HG03196 (cell line): ENCODE measurements at regions not wholly inside any gene's neighbourhood (a gene's known extent, or its start where the extent isn't known, plus 50 kb on each side); places are given as distances from the start of the nearest gene placed in this dataset.

Source experiments
- ATAC-seq: cut with Tn5 transposase; IDR thresholded peaks from one replicate; pipeline ENCODE4 v1.9.1; 2021; ENCODE audit not compliant: unreplicated experiment

GRCh38 chr3:28726840-28727239, 378.2 kb upstream of the AZI2 start:
- ATAC-seq = no peak

- ATAC-seq = no peak
Observed at GRCh38 chr3:28727307-28727706, 378.7 kb upstream of the AZI2 start.

DNA sequence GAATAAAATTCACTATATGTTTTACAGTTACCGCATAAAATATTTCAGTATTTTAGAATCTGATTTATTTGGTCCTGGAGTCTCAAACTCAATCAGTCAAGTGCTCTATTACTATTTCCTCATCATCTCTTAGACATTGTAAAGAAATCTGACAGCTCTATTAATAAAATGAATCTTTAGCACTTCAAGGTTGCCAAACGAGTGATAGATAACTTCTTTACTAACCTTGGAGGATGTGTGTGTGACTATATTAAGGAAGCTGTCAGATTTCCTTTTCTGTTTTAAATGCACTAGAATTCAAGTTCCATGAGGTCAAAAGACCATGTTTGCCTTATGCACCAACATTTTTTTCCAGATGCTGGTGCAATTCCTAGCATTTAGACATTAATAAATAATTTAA, 389.8 kb upstream of the AZI2 start:
- ATAC-seq = no peak

GRCh38 chr3:28739647-28740046, 391.0 kb upstream of the AZI2 start:
- ATAC-seq = no peak

DNA sequence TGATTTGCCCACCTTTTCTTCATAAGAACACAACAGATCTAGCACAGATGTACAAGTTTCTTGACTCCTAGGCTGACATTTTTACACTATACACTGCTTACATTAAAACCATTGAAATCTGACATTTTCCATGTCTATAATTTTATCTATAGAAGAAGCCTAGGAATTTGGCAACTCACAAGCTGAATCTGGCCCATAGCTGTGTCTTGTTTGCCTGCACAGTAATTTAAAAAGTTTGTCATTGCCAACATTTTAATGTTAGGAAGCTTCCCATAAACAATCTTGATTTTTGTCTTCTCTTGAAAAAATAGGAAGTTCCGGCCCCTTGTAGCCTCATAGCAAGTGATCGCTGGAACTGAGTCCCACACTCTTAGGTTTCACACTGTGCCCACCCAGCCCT, 394.6 kb upstream of the AZI2 start:
- no peak for ATAC-seq

DNA sequence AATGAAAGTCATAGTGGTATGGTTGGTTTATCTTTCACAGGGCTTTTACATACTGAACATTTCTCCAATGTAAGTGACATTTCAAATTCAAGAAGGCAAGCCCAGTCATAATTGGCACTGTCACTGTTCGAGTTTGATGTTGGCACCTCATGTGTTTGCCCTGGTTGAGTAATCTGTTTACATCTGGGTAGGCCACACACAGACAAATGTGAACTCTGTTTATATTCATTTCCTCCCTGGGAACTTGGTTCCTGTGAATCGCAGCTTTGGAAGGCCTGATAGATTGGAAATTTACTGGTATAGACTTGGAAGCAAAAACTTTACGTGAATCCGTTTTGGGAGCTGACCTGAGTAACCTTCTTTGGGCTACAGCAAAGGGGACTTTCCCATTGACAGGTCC, 395.2 kb upstream of the AZI2 start:
- no peak for ATAC-seq

DNA sequence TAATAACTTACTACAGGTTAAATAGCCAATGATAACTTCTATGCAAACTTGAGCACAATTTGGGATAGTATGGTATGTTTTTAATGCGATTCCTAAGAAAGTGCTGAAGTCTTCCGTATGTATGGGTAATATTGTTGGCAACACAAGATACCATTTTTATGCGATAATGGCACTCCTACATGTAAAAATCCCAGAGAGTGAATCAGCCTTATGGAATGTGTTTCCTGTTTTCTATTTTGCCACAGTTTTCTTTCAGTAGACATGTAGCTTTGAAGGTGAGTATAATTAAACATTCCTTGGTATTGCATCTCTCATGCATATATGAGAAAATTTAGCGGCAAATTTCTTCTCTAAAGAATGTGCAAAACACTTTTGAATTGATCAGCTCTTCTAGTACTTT, 396.8 kb upstream of the AZI2 start:
- no peak for ATAC-seq

DNA sequence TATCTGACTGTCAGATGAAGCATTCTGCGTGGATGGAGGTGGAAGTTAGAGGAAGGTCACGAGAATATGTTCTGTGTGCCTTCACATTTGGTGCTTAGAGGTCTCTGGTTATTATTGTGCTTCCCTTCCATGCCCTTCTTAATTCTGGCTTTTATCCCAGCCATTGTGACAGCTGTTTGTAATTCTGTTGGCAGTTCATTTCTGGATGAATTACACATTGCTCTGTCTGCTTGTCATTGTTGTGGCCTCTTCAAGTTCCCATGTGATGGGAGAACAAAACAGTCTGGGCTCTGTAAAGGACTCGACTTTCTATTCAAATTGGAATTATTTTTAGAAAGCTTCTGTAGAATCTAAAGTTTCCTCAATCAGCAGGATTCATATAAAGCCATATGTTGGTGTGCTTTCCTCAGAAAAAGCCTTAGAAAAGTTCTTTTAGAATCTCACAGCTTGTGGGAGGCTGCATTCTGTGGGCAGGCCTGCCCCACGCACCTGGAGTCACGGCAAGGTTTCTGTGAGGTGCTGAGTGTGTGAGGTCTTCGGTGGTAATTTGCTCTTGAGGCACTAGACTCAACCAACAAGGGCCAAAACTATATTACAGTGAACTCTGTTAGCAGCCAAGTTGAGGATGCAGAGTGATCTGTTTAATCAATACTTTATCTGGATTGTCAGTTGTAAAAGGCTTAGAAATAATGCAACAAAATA, 397.4 kb upstream of the AZI2 start:
- no peak for ATAC-seq

- ATAC-seq = no peak
Observed at GRCh38 chr3:28746990-28747389, 398.4 kb upstream of the AZI2 start.

DNA sequence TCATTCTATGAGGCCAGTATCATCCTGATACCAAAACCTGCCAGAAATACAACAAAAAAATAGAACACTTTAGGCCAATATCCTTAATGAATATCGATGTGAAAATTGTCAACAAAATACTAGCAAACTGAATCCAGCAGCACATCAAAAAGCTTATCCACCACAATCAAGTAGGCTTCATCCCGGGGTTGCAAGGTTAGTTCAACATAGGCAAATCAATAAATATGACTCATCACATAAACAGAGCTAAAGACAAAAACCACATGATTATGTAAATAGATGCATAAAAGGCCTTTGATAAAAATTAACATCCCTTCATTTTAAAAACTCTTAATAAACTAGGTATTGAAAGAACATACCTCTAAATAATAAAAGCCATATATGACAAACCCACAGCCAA, 403.2 kb upstream of the AZI2 start:
- no peak for ATAC-seq

GRCh38 chr3:28752290-28752689, 403.7 kb upstream of the AZI2 start:
- no peak for ATAC-seq

GRCh38 chr3:28756056-28756455, 407.4 kb upstream of the AZI2 start:
- ATAC-seq = no peak

GRCh38 chr3:28758115-28758514, 409.5 kb upstream of the AZI2 start:
- ATAC-seq = no peak

GRCh38 chr3:28761375-28761774, 412.8 kb upstream of the AZI2 start:
- ATAC-seq = no peak

- no peak for ATAC-seq
Observed at GRCh38 chr3:28765194-28765593, 416.6 kb upstream of the AZI2 start.

DNA sequence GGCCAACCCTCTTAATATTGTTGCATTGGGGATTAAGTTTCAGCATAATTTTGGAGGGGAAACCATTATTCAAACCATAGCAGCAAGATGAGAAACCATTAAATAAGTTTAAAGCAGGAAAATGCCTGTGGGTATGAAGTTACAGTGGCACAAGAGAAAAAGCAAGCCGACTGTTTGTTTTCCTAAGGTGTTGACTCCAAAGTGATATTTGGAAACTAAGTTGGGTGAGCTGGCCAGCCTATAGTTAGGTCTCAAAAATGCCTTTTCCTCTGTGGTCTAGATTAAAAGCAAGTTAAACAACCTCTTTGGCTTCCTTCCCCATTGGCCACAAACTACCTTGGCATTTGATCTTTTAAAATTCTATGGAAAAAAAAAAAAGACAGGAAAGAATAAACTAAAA, 419.8 kb upstream of the AZI2 start:
- ATAC-seq = no peak

GRCh38 chr3:28777806-28778475, 429.3 kb upstream of the AZI2 start:
- ATAC-seq = no peak

DNA sequence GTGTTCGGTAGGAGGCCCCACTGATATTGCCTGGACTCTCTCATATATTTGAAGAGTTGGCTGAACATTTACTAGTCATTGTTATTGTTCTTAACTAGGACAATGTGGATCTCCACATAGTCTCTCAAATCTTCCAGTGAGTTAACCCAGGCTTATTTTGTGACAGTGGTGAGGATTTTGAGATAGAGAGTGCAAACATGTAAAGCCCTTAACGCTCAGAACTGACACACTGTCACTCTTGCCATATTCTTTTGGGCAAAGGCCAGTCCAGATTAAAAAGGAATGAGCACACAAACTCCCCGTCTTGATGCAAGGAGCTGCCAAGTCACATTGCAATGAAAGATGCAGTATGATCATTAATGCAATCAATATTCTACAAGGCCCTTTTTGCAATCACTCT, 431.9 kb upstream of the AZI2 start:
- ATAC-seq = no peak

DNA sequence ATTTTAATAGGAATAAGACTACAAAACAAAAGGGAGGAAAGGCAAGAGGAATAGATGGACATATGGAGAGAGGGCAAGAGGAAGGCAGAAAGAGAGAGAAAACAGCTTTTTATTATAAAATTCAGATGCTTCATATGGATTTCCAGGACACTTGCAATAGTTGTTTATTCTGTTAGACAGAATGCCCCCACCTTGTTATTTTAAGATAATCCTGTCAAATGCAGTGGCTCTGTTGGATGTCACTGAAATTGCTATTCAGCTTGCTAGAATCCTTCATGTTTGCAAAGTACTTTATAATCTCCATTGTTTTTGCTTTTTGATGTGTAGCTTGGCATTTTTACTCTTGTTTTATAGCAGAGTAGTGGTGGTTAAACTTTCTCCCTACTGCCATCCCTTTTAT, 432.4 kb upstream of the AZI2 start:
- ATAC-seq = no peak

- no peak for ATAC-seq
Observed at GRCh38 chr3:28786446-28786845, 437.8 kb upstream of the AZI2 start.

DNA sequence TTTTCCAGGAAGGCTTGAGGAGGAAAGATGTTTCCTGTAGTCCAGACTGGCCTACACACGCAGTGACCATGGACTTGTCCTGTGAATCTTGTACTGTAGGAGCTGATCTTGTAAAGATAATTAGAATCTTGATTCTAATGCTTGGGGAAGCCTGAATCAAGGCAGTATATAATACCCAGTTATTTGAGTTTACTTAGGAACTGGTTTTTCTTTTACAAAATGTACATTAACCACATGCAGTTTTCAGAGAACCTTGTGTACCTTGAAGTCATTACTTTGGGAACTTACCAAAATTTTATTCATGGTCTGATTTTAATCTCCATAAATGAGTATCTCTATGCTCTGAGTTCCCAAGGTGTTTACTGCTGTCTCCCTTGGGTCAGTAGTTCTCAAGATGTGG, 439.9 kb upstream of the AZI2 start:
- ATAC-seq = no peak

DNA sequence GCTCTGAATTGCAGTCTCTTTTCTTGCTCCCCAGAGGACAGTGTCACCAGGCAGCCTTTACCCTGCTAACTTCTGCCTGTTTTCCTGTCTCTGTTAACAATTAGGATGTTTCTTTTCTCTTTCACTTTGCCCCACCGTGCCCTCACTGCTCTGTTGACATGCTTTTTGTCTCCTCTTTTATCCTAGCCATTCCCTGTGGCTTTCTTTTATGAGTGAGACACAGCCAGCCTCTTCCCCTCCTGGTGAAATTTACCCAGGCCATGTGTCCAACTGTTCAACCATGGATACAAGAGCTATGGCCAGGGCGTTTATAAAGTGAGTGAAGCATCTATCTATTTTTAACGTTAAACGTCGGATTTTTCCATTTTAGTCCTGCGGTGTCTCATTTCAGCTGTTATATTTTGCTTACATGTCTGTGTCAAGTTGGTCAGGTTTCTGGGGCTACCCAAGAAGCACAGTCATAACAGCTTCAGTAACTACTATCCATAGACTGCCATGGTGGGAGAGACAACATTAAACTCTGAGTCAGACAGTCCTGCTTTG, 443.2 kb upstream of the AZI2 start:
- ATAC-seq = no peak

DNA sequence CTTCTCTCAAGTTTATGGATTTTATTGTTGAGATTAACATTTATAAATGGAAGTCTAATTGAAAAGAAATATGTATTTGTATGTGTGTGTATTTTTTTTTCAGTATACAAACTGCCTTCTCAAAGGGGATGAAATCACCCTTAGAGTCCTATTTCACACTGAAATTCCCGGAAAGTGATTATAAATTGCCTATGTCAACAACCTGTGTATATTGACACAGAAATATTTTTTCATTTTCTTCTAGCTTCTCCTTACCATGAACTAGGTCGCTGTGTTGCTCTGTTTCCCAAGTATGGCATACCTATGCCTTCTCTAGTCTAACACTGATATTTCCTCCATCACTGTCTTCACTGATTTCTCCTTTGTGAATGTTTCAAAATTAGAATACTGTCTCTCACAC, 444.0 kb upstream of the AZI2 start:
- ATAC-seq = no peak
